Omental fat pad (tissue), 3 donors: ENCODE measurements at regions not wholly inside any gene's neighbourhood (a gene's known extent, or its start where the extent isn't known, plus 50 kb on each side); places are given as distances from the start of the nearest gene placed in this dataset.

Experiments used
- ATAC-seq: fragments of 150-250 bp; one replicate; pipeline ENCODE4 v1.9.1; 2016; ENCODE audit warnings: mild to moderate bottlenecking, moderate library complexity; ENCODE audit not compliant: low FRiP score
- DNase-seq: peaks from one replicate; pipeline ENCODE4 v3.0.0-alpha.2; 2019; ENCODE audit warnings: low spot score
- CTCF ChIP-seq, 3 donors: fragments of 450-650 bp; IDR thresholded peaks; one replicate each; pipeline ENCODE4 v1.5.1; 2016 to 2017; ENCODE audit warnings: antibody characterized with exemption in 3 of 3, mild to moderate bottlenecking in 3 of 3, moderate library complexity in 2 of 3

- no peak for TF ChIP-seq CTCF (IDR thresholded peaks at IDR 0.05)
- ATAC-seq (no peak), DNase-seq (no peak)
Observed at GRCh38 chr9:90969021-90969675, 167.5 kb downstream of the SYK start.

- ATAC-seq = no peak
- DNase-seq = no peak
- TF ChIP-seq CTCF (IDR thresholded peaks at IDR 0.05) = no peak
Observed at GRCh38 chr9:90970608-90971007, 169.0 kb downstream of the SYK start.

DNA sequence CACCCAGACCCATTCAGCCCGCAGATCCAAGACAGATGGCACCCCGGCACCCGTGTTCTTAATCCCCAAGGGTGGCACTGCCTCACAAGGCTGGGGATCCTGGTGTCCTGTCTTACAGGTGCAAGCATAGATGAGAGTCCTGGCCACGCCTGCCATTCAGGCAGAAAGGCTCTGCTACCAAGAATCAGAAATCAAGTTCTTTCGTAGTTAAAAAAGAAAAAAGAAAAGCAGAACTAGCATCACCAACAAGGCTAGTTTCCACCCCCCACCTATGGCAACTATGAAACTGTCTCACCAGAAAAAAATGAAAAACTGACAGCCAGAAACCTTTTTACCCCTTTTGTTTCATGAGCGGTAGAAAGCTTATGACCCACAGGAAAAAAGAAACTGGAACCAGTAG lies 170.4 kb downstream of the SYK start:
- DNase-seq (no peak), ATAC-seq (no peak)
- TF ChIP-seq CTCF (IDR thresholded peaks at IDR 0.05) = no peak

DNA sequence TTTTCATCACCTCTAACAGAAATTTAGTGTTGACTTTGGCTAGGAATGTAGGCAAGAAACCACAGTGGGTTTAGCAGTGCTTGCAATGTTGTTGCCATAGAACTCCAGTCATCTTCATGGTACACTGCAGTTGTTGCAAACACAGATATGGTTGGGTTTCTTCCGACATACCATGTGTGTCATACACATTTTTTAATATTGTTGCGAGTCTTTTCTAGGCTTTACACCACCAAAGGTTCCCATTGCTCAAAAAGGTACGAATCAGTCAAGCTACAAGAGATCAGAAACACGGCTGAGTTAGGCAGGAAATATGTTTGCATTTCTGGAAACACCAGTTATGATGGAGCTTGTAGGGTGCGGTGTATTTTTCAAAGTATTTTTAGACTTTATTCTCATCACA lies 172.4 kb downstream of the SYK start:
- no peak for ATAC-seq
- DNase-seq = no peak
- no peak for TF ChIP-seq CTCF (IDR thresholded peaks at IDR 0.05)

DNA sequence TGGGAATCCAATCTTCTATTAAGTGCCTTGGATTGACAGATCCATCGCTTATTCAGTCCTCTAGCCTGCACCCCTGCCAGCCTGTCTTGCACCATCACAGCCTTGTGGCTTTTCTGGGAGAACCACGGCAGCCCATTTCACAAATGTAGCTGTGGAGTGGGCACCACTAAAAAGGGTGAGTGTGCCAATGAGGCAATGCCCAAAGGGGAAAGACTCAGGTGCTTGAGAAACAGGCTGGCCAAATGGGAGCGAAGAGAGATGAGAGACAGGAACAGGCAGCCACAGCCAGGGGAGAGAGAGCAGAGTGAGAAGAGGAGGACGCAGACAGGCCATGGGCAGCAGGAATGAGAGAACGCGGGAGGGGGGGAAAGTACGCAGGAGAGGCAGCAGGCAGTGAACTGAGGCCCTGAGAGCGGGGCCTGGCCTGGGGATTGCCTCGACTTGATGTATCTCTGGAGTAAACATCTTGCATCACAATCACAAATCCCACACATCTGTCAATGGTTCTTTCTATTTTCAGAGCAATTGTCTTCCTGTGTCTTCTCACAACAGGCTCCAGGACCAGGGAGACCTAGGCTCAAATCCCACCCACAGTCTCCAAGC lies 173.1 kb downstream of the SYK start:
- TF ChIP-seq CTCF (IDR thresholded peaks at IDR 0.05) = no peak
- ATAC-seq (no peak), DNase-seq (no peak)

- ATAC-seq = no peak
- no peak for DNase-seq
- TF ChIP-seq CTCF (IDR thresholded peaks at IDR 0.05) = no peak
Observed at GRCh38 chr9:90975781-90976538, 174.3 kb downstream of the SYK start.
